Endothelial cell of umbilical vein (primary cell): ENCODE measurements at regions not wholly inside any gene's neighbourhood (a gene's known extent, or its start where the extent isn't known, plus 50 kb on each side); places are given as distances from the start of the nearest gene placed in this dataset.

Experiments
- CTCF ChIP-seq, 2 donors: IDR thresholded peaks; 1 replicate in 1 of 2; 2 replicates in 1 of 2; pipeline ENCODE4 v1.5.1; 2011; ENCODE audit warnings: low read length in 2 of 2, mild to moderate bottlenecking in 2 of 2, moderate library complexity in 2 of 2, control low read depth in 1 of 2, inconsistent platforms in 1 of 2, low read depth in 1 of 2; ENCODE audit not compliant: insufficient read depth in 1 of 2; ENCODE audit errors: extremely low read depth in 1 of 2
- EZH2 ChIP-seq: IDR thresholded peaks from 2 replicates; pipeline ENCODE4 v1.6.1; 2012; ENCODE audit warnings: borderline replicate concordance, low read depth, mild to moderate bottlenecking, moderate library complexity, low read length, inconsistent platforms; ENCODE audit not compliant: severe bottlenecking
- FOS ChIP-seq: IDR thresholded peaks from 2 replicates; pipeline ENCODE4 v1.6.1; 2011; ENCODE audit warnings: mild to moderate bottlenecking, low read length, moderate library complexity, borderline replicate concordance; ENCODE audit not compliant: insufficient read depth
- GATA2 ChIP-seq: IDR thresholded peaks from 2 replicates; pipeline ENCODE4 v1.7.0; 2011; ENCODE audit warnings: low read depth, mild to moderate bottlenecking, moderate library complexity, mixed read lengths, low read length; ENCODE audit not compliant: insufficient read length, insufficient read depth
- JUN ChIP-seq: IDR thresholded peaks from 2 replicates; pipeline ENCODE4 v1.6.1; 2011; ENCODE audit warnings: borderline replicate concordance, low read depth; ENCODE audit not compliant: insufficient read length, insufficient read depth
- MAX ChIP-seq: IDR thresholded peaks from 2 replicates; pipeline ENCODE4 v1.6.1; 2011; ENCODE audit not compliant: insufficient read depth, insufficient read length
- MYC ChIP-seq: IDR thresholded peaks from one replicate; pipeline ENCODE4 v1.6.1; 2011; ENCODE audit warnings: mild to moderate bottlenecking, low read depth, low read length
- POLR2A ChIP-seq: IDR thresholded peaks from 2 replicates; pipeline ENCODE4 v1.6.1; 2012; ENCODE audit warnings: low read depth, mild to moderate bottlenecking, control low read depth, low read length
- POLR2AphosphoS5 ChIP-seq: IDR thresholded peaks from 2 replicates; pipeline ENCODE4 v1.6.1; 2012; ENCODE audit warnings: low read depth, mild to moderate bottlenecking, control low read depth, low read length, moderate library complexity; ENCODE audit not compliant: insufficient read depth

- TF ChIP-seq CTCF (IDR thresholded peaks at IDR 0.05; ENCODE audit: extremely low read depth in 1 of 2, insufficient read depth in 1 of 2, low read depth in 1 of 2, low read length in 2 of 2) = no peak
- no peak for TF ChIP-seq MAX
- TF ChIP-seq POLR2A = no peak
- no peak for TF ChIP-seq EZH2
- TF ChIP-seq POLR2AphosphoS5 = no peak
- TF ChIP-seq MYC = no peak
- peak; percentile 39 for TF ChIP-seq FOS
- no peak for TF ChIP-seq JUN
- TF ChIP-seq GATA2 = no peak
Measured at GRCh38 chr2:8086796-8087479, 594.9 kb upstream of the ID2 start.
